ENCODE measurements at regions not wholly inside any gene's neighbourhood (a gene's known extent, or its start where the extent isn't known, plus 50 kb on each side); places are given as distances from the start of the nearest gene placed in this dataset.
"Not testable (repeated sequence)": the region's sequence is repeated elsewhere in the genome, so short reads cannot be mapped to it uniquely, and the experiment has no call there.

GRCh38 chr4:112063260-112063659 lies 82.0 kb upstream of the FAM241A start:
- no peak for DNase-seq

DNA sequence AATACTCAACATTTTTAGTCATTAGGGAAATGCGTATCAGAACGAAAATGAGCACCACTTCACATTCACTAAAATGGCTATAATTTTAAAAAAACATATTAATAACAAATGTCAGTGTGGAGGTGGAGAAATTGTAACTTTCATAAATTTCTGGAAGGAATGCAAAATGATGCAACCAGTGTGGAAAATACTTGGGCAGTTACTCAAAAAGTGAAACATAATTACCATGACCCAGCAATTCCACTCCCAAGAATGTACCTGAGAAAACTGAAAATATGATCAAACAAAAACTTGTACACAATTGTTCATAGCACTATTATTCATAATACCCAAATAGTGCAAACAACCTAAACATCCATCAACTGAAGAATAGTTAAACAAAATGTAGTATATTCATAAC lies 76.1 kb upstream of the FAM241A start:
- DNase-seq, result no peak

DNA sequence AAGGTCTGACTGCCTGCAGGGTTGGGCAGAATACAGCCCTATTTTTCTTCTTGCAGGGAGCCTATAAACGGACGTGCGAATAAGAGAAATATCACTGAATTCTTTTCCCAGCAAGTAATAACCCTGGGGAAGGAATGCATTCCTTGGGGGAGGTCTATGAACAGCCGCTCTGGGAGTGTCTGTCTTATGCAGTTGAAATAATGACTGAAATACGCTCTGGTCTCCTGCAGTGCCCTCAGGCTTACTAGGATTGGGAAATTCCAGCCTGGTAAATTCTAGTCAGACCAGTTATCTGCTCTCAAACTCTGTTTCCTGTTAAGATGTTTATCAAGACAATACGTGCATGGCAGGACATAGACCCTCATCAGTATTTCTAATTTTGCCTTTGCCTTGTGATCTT lies 72.1 kb upstream of the FAM241A start:
- DNase-seq, result no peak

DNA sequence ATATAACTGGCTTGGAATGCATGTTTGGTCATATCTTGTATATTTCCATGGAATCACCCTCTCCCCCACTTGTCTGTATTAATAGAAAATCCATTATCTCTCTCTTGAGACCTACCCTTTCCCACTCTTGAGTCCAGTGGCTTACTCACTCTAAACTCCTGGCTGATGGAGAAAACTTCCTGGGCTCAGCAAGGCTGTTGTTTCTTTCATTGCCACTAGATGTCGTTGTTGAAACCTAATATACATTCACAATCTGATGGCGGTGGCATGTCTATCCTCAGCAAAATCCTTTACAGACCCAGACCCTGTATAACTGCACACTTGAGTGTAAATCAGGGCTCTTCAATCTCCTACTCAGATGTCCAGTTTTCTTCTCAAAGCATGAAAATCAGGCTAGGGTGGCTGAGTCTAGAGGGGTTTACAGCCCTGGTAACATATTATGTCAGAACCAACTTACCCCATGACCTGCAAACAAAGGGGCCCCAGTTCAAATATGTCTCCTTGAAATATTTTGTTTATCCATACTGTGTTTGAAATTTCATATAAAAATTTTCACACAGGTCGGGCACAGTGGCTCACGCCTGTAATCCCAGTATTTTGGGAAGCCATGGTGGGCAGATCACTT lies 70.0 kb upstream of the FAM241A start:
- peak; percentile 24 for DNase-seq

- DNase-seq, result no peak
These were observed 69.3 kb upstream of the FAM241A start for GRCh38 chr4:112075906-112076305.

DNA sequence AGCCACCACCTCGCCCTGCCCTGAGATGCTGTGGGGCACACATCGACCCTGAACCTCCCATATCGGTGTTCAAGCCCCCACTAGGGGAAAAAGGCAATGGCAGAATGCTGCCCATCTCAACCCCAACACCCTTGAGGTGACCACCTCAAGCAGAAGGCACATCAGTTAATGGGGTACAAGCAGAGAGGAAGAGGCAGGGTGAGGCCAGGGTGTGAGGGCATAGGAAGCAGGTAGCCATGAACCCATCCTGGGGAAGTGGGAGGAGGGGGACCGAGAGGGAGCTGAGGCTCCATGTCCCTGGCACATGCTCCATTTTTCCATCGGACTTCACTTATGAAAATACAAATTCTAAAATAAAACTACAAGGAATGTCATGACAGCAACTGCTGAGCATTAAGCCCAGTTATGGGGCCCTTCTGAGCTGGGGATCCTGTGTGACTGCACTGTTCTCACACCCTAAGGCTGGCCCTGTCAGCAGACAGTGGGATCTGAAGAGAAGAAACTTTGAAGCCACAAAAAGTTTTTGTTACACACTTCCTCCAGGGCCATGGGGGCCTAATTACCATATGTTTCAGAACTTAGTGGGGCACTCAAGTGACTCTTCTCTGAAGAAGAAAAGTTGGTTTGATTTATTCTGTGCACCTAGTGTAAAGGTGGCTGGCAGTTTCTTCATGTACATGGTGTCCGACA lies 68.2 kb upstream of the FAM241A start:
- no peak for DNase-seq

- DNase-seq, result no peak
These were observed 67.5 kb upstream of the FAM241A start for GRCh38 chr4:112077743-112078142.

GRCh38 chr4:112082954-112083586 lies 62.2 kb upstream of the FAM241A start:
- no peak for DNase-seq

DNA sequence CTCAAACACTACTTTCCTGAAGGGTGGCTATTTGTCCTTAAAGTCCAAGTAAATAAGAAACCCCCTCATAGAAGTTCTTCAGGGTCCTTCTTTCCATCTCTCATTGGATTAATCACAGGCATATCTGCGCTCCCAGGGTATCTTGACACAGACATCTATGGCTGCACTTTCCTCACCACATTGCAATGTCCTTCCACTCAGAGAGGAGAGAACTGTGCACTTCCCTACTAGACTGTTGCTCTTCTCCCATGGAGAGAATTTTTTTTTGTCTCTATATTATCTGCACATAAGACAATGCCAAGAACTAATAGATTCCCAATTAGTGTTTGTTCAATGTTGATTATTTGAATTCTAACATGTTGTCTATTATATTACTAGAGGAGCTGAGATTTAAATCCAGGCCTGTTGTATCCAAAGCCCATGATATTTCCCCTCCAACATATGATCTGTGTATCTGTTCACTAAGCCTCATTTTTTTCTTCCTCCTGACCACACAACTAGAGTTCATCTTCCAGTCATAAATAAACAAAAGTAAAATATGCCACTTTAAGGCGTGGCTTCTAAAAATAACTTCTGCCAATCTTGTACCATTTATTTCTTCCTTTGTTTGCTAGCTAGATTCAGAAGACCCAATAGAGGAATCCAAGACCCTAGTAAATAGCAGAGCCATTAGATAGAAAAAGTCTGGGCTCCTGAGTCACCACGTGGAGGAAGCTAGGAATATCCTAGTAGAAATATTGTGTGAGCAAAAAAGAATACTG lies 61.5 kb upstream of the FAM241A start:
- DNase-seq, result no peak

GRCh38 chr4:112085156-112086035 lies 59.9 kb upstream of the FAM241A start:
- no peak for DNase-seq

- DNase-seq, result no peak
These were observed 59.2 kb upstream of the FAM241A start for GRCh38 chr4:112086036-112086434.

GRCh38 chr4:112086661-112087060 lies 58.6 kb upstream of the FAM241A start:
- DNase-seq, result not testable (repeated sequence)

DNA sequence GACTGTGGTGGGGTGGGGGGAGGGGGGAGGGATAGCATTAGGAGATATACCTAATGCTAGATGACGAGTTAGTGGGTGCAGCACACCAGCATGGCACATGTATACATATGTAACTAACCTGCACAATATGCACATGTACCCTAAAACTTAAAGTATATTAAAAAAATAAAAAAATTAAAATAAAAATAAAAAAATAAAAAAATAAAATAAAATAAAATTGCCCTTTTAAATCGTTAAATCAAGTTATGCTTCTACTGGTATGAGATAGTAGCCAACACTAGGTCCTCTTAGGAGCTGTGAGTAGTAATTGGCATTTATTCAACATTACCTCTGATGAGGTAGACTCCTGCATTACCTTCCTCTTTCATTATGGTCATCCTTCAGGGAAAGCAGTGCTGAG lies 52.9 kb upstream of the FAM241A start:
- not testable (repeated sequence) for DNase-seq

- no peak for DNase-seq
These were observed 51.5 kb upstream of the FAM241A start for GRCh38 chr4:112093636-112094202.

DNA sequence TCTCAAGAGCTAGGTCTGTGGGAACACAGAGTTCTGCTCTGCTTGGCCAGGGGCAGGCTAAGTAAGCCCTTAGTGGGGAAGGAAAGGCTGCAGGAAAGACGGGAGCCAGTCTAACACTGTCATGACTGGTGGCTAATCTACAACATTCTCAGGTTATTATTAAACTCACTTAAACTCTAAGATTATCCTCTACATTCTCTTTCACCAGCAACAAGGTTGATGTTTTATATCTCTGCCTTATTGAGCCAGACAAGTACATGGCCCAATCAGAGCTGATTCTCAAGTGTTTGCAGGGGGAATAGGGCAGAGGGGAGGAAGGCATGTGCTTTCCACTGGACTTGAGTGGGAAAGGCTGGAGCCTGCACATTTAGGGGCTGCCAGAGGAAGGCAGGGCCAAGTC lies 50.9 kb upstream of the FAM241A start:
- DNase-seq, result no peak
